ENCODE measurements at regions not wholly inside any gene's neighbourhood (a gene's known extent, or its start where the extent isn't known, plus 50 kb on each side); places are given as distances from the start of the nearest gene placed in this dataset.

DNA sequence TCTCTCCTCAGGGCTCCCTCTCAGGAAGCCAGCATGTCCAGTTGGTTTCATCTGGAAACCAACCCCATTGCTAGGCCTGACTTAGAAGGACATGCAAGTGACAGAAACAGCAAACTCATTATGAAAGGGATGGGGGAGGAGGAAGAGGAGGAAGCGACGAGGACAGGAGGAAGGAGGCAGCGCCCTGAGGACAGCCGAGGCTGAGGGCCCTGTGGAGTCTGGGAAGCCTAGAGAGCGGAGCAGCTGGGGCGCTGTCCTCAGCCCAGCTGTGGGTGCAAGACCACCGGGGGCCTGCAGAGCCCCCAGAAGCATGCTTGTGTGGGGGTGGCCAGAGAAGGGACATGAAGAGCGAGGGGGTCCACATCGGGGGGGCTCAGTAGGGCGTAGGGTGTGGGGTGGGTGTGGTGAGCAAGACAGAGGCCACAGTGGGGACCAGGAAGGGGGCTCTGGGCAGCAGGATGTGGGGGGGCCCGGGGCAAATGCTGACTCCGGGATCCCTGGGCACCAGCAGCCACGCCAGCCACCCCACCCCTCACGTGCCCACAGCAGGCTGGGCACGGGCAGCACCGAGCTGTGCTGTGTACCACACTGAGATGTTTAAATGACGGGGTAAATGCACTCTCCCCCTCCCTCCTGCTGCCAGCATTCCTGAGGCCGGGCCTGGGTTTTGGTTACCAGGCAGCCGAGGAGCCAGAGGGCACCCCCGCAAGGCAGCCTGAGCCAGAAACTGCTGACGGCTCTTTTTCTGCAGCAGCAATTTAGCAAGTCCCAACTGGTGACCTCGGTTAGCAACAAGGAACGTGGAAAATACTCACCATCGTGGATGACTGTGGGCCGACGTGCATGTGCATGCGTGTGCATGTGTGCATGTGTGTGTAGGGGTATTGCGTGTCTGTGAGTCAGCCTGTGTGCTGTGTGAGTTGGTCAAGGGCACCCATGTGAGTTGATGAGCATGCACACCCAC, 82.7 kb upstream of the LINC01488 start:
- peak; percentile 57 for DNase-seq
- Histone ChIP-seq H3K27me3 (replicated peaks in 1 of 7) (no peaks in the 10 kb centered on the region), H3K9me3 (peaks cover 0 to 10% (median 4%) of the 10 kb centered on the region in 8 donors), H3K4me3 (no peak overlapping the region), H3K36me3 (no peaks in the 10 kb centered on the region), H3K4me1 (peaks cover 0 to 28% (median 5%) of the 10 kb centered on the region in 6 donors), H3K27ac (no peak overlapping the region)
- TF ChIP-seq POLR2A (IDR thresholded peaks at IDR 0.05) (no peak), POLR2AphosphoS5 (IDR thresholded peaks at IDR 0.05) (no peak)
- TF ChIP-seq, protein P1, sequence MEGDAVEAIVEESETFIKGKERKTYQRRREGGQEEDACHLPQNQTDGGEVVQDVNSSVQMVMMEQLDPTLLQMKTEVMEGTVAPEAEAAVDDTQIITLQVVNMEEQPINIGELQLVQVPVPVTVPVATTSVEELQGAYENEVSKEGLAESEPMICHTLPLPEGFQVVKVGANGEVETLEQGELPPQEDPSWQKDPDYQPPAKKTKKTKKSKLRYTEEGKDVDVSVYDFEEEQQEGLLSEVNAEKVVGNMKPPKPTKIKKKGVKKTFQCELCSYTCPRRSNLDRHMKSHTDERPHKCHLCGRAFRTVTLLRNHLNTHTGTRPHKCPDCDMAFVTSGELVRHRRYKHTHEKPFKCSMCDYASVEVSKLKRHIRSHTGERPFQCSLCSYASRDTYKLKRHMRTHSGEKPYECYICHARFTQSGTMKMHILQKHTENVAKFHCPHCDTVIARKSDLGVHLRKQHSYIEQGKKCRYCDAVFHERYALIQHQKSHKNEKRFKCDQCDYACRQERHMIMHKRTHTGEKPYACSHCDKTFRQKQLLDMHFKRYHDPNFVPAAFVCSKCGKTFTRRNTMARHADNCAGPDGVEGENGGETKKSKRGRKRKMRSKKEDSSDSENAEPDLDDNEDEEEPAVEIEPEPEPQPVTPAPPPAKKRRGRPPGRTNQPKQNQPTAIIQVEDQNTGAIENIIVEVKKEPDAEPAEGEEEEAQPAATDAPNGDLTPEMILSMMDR (IDR thresholded peaks at IDR 0.05 in 8 of 11, conservative IDR thresholded peaks at IDR 0.05 in 3 of 11): no peak
- intact Hi-C loops (cut with DNase I; ENCODE audit: low total_unique reads): no loop called here
- WGBS, 5 donors: 70 to 80% (median 72%) methylated on average over 27 to 28 of the region's 28 CpGs

DNA sequence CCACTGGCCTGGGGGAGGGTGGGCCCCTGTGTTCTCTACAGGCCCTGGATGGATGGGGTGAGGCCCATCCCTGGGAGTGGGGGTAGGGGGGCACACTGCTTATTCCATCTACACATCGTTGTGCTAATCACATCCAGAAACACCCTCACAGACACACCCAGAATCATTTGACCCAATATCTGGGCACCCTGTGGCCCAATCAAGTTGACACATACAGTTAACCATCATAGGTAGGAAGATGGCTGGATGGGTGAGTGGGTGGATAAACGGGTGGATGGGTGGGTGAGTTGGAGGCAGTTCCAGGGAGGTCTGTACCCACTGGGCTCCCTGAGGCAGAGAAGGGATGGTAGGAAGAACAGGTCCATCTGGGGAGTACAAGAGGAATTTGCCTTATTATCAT, 81.3 kb upstream of the LINC01488 start:
- 82 to 95% (median 86%) methylated on average over 2 of the region's 2 CpGs for WGBS, 5 donors
- peaks cover 0 to 22% (median 5%) of the 10 kb centered on the region in 6 donors for H3K4me1 ChIP-seq
- no peaks in the 10 kb centered on the region for H3K36me3 ChIP-seq
- H3K9me3 ChIP-seq: peaks cover 0 to 10% (median 4%) of the 10 kb centered on the region in 8 donors
- intact Hi-C loops (cut with DNase I; ENCODE audit: low total_unique reads): no loop called here
- DNase-seq: no peak
- H3K27me3 ChIP-seq (replicated peaks in 1 of 7): no peaks in the 10 kb centered on the region
- H3K4me3 ChIP-seq: no peak overlapping the region
- no peak overlapping the region for H3K27ac ChIP-seq
- TF ChIP-seq POLR2A (IDR thresholded peaks at IDR 0.05) (no peak), POLR2AphosphoS5 (IDR thresholded peaks at IDR 0.05) (no peak)
- TF ChIP-seq, protein P1 (IDR thresholded peaks at IDR 0.05 in 8 of 11, conservative IDR thresholded peaks at IDR 0.05 in 3 of 11): no peak

DNA sequence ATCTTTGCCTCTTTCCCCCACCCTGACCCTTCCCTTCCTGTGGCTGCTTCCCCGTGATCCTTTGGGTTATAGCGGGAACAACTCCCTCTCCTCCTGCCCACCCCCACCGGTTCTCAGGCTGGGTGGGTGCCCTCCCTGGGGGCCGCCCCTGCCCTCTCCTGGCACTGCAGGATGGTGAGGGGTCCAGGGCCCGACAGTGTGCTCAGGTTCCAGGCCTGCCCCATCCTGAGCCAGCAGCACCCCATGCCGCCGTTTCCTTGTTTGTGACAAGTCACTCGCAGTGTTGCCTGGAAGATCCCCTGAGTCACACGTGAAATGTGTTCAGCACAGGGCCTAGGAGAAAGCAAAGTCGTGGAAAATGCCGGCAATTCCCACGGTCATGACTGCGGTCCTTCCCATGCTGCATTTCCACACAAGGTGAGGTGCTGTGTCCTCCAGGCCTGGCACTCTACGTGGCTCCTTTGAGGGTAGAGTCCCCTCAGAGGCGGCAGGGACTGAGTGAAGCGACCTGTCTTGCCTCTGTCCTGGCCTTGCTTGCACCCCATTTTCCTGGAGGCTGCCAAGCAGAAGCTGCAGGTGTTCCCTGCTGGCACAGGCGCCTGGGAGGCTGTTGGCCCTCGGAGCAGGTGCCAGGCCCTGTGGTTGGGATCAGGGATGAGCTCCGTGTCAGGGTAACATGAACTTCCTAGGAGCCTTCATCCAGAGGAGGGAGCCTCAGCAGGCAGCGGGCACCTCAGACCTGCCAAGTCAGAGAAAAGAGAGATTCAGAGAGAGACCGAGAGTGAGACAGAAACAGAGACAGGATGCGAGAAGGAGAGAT, 80.5 kb upstream of the LINC01488 start:
- no peak overlapping the region for H3K27ac ChIP-seq
- H3K27me3 ChIP-seq (replicated peaks in 1 of 7): no peaks in the 10 kb centered on the region
- 67 to 82% (median 73%) methylated on average over 15 to 22 of the region's 22 CpGs for WGBS, 5 donors
- no peak for TF ChIP-seq POLR2A (IDR thresholded peaks at IDR 0.05)
- TF ChIP-seq POLR2AphosphoS5 (IDR thresholded peaks at IDR 0.05): no peak
- TF ChIP-seq, protein P1 (IDR thresholded peaks at IDR 0.05 in 8 of 11, conservative IDR thresholded peaks at IDR 0.05 in 3 of 11): no peak
- H3K4me3 ChIP-seq: no peak overlapping the region
- intact Hi-C loops (cut with DNase I; ENCODE audit: low total_unique reads): no loop called here
- peaks cover 0 to 10% (median 4%) of the 10 kb centered on the region in 8 donors for H3K9me3 ChIP-seq
- no peaks in the 10 kb centered on the region for H3K36me3 ChIP-seq
- peaks cover 0 to 22% (median 5%) of the 10 kb centered on the region in 6 donors for H3K4me1 ChIP-seq
- DNase-seq: peak; percentile 57

Measured in spleen (tissue), 11 donors.